ENCODE measurements at regions not wholly inside any gene's neighbourhood (a gene's known extent, or its start where the extent isn't known, plus 50 kb on each side); places are given as distances from the start of the nearest gene placed in this dataset.

DNA sequence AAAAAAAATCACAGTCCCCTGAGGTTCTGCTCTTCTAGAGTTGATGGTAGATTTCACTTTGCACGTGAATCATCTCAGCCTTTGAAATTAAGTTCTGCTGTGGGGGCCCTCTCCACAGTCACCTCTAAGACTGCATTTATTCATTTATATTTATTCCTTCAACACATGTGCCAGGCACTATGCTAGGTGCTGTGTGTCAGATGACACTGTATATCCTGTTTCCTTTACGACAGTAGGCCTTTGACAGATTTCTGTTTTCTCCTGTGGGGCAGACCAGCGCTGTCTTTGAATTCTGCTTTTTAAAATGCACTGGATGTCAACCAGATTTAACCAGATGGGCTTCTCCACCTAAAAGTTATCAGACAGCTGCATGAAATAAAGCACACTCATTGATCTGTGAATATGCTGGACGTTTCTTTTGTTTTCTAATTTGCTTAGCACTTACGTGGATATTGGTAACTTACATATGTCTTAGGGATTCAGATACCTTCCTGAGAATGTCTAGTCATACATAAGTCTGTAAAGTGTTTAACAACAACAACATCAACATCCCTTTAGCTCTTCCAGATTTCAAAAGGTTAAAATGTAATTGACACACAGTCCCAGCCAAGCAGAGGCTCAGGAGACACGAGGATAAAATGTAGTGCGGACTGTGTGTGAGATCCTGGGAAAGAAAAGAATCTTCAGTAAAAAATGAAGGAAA lies 525.5 kb upstream of the MCTP2 start:
- no peak for TF ChIP-seq CTCF (IDR thresholded peaks at IDR 0.05)
- TF ChIP-seq POLR2A (IDR thresholded peaks at IDR 0.05): no peak
